Caki2 (cell line): ENCODE measurements at regions not wholly inside any gene's neighbourhood (a gene's known extent, or its start where the extent isn't known, plus 50 kb on each side); places are given as distances from the start of the nearest gene placed in this dataset.
"Not testable (repeated sequence)": the region's sequence is repeated elsewhere in the genome, so short reads cannot be mapped to it uniquely, and the experiment has no call there.

Experiments used
- DNase-seq: peaks from one replicate; pipeline ENCODE4 v3.0.0-alpha.2; 2015; ENCODE audit warnings: low read depth
- in situ Hi-C: cut with HindIII; loops from 2 replicates; pipeline ENCODE4 v1.10.0; 2016; ENCODE audit warnings: low sequenced_read_pairs, low pct_unique_long_range_greater_than_20kb, mixed read lengths

- in situ Hi-C loops = no loop called here
- DNase-seq = no peak
These were observed 478.0 kb upstream of the ATP11B start for GRCh38 chr3:182315313-182315712.

- in situ Hi-C loops = no loop called here
- DNase-seq = no peak
These were observed 470.1 kb upstream of the ATP11B start for GRCh38 chr3:182323126-182323700.

DNA sequence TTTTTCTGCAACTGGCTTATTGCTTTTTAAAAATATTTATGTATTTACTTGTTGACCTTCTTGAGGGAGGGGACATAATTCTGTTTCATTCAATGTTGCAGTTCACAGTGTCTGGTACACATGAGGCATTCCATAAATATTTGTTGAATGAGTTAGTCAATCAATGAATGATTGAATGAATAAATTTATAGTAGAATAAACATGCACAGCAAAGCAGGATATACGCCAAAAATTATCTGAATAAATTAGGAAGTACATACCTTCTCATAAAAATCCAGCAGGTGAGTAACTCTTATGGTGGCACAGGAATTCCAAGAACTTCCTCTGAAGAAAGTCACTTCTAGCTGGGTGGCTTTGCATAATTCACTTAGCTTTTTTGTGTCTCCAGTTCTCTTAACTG is 469.4 kb upstream of the ATP11B start:
- DNase-seq = peak; percentile 33
- in situ Hi-C loops = no loop called here

DNA sequence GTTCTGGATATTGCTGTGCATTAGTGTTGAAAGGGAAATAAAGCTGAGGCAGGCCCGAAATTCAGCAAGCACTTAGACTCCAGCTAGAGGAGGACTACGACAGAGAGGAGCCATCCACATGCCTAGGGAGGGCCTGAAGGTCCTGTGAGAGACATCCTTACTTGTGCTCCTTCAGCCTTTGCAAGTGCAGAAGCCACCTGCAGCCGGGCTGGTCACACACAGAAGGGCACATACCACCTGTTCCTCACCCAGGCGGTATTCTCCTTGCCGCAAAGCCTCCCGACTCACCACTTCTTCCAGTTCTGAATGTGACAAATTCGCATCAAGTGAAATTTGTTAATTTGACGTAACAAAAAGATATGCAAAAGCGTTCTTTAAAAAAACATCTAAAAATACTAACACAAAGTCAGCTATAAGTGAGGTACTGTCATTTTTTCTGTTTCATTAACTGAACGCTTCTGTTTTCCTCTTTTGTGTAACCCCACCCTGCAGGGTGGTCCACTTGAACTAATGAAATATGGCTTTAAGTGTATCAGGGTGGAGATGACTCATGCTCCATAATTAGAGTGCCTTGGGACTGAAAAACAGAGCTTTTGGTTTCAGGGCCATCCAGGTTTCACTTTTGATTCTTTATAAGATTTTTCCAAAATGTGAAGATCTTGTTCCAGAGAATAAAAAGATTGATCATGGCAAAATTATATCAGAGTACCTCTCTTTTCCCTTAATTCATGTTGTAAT is 467.9 kb upstream of the ATP11B start:
- in situ Hi-C loops = no loop called here
- DNase-seq = no peak

DNA sequence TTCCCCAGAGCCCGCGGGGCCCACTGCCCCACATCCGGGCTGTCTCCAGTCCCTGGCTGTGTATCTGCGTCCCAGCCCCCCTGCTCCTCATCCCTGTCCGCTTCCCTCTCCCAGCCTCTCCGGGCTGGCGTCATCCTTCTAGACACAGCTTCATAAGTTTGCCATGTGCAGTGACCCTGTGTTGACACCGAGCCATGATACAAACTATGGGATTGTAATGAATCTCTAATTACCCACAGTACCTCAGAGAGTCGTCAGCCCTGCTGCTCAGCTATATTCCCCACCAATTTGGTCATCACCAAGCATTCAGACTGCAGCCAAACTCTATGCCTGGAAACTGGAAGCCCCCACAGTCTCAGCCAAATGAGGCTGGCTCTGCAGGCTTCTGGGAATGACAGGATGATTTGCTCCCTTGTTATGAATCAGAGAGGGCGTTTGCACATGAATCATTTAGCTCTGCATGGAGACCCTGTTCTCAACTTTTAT is 466.1 kb upstream of the ATP11B start:
- peak; percentile 70 for DNase-seq
- in situ Hi-C loops = no loop called here

GRCh38 chr3:182330646-182331045 is 462.7 kb upstream of the ATP11B start:
- in situ Hi-C loops = no loop called here
- DNase-seq = no peak

DNA sequence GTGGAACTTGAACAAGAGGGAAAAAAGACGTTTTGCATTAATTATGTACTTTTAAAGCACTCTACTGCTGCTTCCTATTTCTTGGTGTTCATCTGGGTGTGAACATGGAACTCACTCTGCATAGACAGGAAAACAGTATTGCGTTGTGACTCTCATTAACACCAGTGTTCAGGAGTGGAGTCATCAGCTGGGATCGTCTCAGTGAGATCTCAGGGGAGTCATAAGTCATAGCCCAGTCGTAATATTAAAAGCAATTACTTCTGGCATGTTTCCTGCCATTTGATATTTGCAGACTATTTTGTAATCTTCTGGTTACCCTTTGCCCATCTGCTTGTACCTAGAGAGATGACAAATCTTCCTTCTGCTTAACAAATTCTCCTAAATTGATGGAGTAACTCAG is 462.0 kb upstream of the ATP11B start:
- DNase-seq = no peak
- in situ Hi-C loops = no loop called here

DNA sequence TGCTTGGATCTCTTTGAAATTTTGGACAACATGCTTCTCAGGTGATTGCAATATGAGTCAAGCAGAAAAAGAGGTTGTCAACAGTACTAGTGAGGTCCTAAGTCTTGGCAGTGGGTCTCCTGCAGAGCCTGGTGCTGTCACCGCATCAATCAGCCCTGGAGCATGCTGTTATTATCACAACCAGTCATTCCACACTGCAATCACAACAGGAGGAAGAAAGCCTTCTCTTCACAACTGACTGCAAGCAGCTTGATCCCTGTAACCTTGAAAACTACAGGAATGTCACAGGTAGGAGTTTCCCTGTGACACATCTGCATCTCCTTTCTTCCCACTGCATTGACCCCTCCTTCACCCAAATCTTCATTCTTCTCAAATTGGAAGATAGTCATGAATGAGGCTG is 451.1 kb upstream of the ATP11B start:
- DNase-seq = peak; percentile 37
- in situ Hi-C loops = no loop called here

- DNase-seq, in situ Hi-C loops: not testable (repeated sequence)
These were observed 449.3 kb upstream of the ATP11B start for GRCh38 chr3:182344026-182344425.

GRCh38 chr3:182349051-182349450 is 444.3 kb upstream of the ATP11B start:
- peak; percentile 88 for DNase-seq
- in situ Hi-C loops = no loop called here

DNA sequence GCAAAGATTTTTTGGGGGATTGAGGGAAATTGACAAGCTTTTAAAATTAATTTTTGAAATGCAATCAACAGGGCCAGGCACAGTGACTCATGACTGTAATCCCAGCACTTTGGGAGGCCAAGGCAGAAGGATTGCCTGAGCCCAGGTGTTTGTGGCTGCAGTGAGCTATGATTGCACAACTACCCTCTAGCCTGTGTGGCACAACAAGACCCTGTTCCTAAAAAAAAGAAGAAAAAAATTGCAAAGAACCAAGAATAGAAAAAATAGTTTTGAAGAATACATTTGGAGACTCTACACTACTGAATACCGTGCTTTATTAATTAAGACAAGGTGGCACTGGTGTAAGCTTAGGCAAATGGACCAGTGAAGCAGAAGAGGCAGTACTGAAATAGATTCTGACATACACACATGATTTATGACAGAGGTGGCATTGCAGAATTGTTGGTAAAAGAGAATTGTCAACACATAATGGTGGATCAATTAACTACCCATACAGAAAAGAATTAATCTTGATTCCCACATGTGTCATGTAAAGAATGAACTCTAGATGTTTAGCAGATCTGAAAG is 443.3 kb upstream of the ATP11B start:
- DNase-seq = no peak
- in situ Hi-C loops = no loop called here

- in situ Hi-C loops = no loop called here
- no peak for DNase-seq
These were observed 435.4 kb upstream of the ATP11B start for GRCh38 chr3:182357928-182358327.

GRCh38 chr3:182364323-182364722 is 429.0 kb upstream of the ATP11B start:
- in situ Hi-C loops = no loop called here
- DNase-seq = no peak

DNA sequence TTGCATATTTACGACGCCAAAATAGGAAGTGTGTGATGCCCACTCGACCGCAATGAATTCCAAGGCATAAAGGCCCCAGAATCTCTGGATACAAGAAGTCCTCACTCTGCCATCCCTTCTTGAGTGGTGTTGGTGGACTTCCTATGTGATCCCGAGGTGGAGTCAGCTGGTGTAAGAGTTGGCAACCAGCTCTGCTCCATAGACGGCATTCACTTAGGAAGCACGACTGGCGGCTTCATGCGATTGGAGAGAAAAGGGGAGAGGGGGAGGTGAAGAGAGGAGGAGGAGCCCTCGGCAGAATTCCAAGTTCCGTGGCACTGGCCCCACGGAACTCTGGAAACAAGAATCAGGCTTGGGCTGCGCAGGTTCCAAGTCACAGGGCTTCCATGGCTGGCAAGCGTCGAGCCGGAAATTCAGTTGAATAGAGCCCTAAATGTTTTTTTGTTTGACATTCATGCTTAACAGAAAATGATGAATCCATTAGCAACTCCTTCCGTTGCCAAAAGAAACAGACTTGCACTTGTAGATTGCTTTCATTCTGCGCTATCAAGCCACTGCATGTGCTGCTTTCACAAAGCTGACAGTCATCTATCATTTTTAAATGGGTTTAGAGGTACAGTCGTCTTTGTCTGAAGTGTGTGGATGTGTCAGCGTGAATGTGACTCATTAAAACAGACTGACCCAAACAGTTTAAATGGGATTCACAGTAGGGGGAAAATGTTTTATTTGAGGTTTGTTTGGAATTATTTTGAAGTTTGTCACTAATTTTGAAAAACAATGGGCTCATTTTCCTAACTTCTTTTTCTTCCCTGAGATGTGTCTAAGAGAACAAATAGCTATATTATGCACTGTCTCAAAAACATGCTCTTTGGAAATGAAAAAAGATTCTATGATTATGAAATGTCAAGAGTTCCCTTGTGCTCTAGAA is 428.3 kb upstream of the ATP11B start:
- in situ Hi-C loops = no loop called here
- DNase-seq = peak; percentile 98

GRCh38 chr3:182366746-182367145 is 426.6 kb upstream of the ATP11B start:
- DNase-seq = peak; percentile 52
- in situ Hi-C loops = no loop called here

DNA sequence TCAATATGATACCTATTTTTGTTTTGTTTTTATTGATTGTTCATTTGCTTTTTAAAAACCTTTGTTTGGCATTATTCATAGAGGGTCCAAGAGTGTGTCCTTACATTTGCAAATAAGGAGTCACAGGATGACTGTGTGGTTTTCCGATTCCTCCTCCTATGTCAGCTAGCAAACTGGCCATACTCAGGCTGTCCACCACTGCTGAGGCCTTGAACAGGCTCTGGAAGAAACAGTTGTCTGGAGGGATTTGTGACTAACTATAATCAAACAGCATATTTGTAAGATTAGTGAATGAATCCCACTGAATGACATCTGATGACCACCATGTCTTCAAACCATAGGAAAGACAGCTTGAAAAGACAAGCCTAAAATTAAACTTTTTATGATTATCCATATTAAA is 423.4 kb upstream of the ATP11B start:
- DNase-seq = no peak
- in situ Hi-C loops = no loop called here

DNA sequence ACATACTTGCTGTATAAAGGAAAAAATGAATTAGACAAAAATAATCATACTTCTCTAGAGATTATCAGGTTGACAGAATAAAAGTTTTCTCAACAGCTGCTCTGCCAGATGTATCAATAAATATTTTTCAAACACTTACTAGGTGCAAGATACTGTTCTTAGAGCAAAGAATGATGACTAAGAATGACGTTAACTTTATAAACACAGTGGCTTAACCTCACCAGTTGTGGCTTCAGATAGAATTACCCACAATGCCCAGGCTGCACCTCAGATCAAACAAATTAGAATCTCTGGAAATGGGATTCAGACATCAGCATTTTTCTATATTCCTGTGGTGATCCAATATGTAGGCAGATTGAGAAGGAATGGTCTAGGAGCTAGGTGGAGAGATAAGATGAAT is 422.4 kb upstream of the ATP11B start:
- DNase-seq = peak; percentile 41
- in situ Hi-C loops = no loop called here

DNA sequence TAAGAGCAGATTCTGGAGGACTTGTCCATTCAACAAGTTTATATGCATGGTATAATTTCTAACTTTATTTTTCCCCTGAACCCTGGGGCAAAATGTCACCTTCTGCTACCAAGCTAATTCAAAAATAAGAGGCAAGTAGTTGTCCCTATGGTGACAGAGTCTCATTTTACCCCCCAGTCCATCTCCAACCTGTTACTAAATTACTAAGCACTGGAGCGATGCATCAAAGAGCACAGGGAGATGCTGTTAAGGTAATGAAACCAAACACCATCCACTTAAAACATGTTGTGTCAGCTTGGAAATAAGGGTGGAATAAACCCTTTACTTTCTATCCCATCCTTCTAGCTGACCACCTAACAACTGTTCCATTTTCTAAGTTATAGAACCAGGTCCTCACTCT is 417.4 kb upstream of the ATP11B start:
- DNase-seq = no peak
- in situ Hi-C loops = no loop called here
